ENCODE measurements at regions not wholly inside any gene's neighbourhood (a gene's known extent, or its start where the extent isn't known, plus 50 kb on each side); places are given as distances from the start of the nearest gene placed in this dataset.

DNA sequence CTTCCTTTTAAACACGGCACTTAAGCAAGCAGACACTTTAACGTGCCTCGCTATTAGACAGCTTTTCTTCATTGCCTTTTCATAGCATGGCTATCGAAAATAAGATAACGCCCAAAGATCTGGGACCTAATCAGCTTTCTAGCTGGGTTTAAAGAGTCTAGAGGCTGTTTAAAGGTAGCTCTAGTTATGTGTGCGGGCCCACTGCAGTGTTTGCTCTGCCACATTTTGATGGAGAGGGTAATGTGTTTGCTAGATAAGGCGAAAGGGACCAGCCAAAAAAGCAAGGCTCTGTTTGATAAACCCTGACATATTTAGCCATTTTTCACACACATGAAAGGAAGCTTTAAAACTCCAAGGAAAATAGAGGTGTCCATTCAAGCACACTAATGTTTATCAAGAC lies 91.6 kb downstream of the NR2F2 start:
- no peak for DNase-seq (ENCODE audit: extremely low read depth, insufficient read length)
- TF ChIP-seq, protein P1, sequence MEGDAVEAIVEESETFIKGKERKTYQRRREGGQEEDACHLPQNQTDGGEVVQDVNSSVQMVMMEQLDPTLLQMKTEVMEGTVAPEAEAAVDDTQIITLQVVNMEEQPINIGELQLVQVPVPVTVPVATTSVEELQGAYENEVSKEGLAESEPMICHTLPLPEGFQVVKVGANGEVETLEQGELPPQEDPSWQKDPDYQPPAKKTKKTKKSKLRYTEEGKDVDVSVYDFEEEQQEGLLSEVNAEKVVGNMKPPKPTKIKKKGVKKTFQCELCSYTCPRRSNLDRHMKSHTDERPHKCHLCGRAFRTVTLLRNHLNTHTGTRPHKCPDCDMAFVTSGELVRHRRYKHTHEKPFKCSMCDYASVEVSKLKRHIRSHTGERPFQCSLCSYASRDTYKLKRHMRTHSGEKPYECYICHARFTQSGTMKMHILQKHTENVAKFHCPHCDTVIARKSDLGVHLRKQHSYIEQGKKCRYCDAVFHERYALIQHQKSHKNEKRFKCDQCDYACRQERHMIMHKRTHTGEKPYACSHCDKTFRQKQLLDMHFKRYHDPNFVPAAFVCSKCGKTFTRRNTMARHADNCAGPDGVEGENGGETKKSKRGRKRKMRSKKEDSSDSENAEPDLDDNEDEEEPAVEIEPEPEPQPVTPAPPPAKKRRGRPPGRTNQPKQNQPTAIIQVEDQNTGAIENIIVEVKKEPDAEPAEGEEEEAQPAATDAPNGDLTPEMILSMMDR (IDR thresholded peaks at IDR 0.05; ENCODE audit: insufficient read depth, low read length, poor library complexity, severe bottlenecking): no peak
- no peaks in the 10 kb centered on the region; the same call in 1 of the 2 replicates for H3K27me3 ChIP-seq (replicated peaks; ENCODE audit: control insufficient read depth, insufficient read depth, low read length)
- H3K4me3 ChIP-seq (replicated peaks; ENCODE audit: low read depth, low read length): no peak overlapping the region
- no peaks in the 10 kb centered on the region for H3K36me3 ChIP-seq (ENCODE audit: control insufficient read depth, insufficient read depth, low read length)

DNA sequence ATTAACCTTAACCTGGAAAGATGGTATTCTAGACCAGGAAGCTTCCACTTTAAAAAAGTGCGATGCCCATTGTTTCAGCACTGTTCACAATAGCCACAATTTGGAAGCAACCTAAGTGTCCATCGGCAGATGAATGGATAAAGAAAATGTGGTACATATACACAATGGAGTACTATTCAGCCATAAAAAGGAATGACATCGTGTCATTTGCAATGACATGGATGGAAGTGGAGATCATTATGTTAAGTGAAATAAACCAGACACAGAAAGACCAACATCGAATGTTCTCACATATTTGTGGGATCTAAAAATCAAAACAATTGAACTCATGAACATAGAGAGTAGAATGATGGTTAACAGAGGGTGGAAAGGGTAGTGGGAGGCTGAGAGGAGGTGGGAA lies 94.2 kb downstream of the NR2F2 start:
- no peaks in the 10 kb centered on the region for H3K36me3 ChIP-seq (ENCODE audit: control insufficient read depth, insufficient read depth, low read length)
- DNase-seq (ENCODE audit: extremely low read depth, insufficient read length): no peak
- H3K27me3 ChIP-seq (replicated peaks; ENCODE audit: control insufficient read depth, insufficient read depth, low read length): no peaks in the 10 kb centered on the region
- TF ChIP-seq, protein P1 (IDR thresholded peaks at IDR 0.05; ENCODE audit: insufficient read depth, low read length, poor library complexity, severe bottlenecking): no peak
- no peak overlapping the region for H3K4me3 ChIP-seq (replicated peaks; ENCODE audit: low read depth, low read length)

DNA sequence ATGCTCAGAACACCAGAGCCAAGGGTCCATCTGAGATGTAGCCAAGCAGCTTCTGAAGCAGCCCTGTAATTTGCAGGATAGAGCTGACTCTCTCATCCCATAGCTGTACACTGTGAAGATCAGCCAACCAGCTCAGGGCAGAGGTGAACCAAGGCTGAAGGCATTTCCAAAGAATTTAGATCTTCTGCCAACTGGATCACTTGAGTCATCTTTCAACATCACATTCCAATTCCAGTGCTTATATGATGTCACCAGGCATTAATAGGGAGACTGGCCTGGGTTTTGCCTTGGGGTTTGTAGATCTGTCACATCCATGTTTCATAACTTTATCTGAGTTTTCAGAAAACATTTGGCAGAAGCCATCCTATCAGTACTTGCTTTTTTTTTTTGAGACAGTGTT lies 98.2 kb downstream of the NR2F2 start:
- no peaks in the 10 kb centered on the region for H3K27me3 ChIP-seq (replicated peaks; ENCODE audit: control insufficient read depth, insufficient read depth, low read length)

DNA sequence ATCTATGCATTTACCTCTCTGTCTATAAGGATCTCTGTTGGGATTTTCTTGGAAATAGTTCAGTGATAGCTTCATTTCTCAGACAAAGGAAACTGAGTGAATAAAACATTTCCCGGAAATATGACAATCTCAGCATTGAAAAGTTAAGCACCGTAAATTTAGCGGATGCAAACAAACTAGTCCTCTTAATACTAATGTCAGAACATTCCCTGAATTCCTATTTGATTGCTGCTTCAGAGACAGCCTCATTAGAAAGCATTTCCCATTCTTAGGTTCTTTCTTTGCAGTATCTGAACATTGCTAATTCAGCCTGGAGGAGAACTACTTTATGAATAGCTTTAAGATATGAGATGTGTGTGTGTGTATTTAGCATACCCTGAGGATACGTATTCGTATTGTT lies 101.3 kb downstream of the NR2F2 start:
- no peaks in the 10 kb centered on the region for H3K27me3 ChIP-seq (replicated peaks; ENCODE audit: control insufficient read depth, insufficient read depth, low read length)
- H3K36me3 ChIP-seq (ENCODE audit: control insufficient read depth, insufficient read depth, low read length): no peaks in the 10 kb centered on the region
- no peak for DNase-seq (ENCODE audit: extremely low read depth, insufficient read length)
- no peak overlapping the region for H3K4me3 ChIP-seq (replicated peaks; ENCODE audit: low read depth, low read length)
- TF ChIP-seq, protein P1 (IDR thresholded peaks at IDR 0.05; ENCODE audit: insufficient read depth, low read length, poor library complexity, severe bottlenecking): no peak

More for the DNA sequence above, 98.2 kb downstream of the NR2F2 start:
- Histone ChIP-seq H3K4me3 (replicated peaks; ENCODE audit: low read depth, low read length) (no peak overlapping the region), H3K36me3 (ENCODE audit: control insufficient read depth, insufficient read depth, low read length) (no peaks in the 10 kb centered on the region)
- no peak for DNase-seq (ENCODE audit: extremely low read depth, insufficient read length)
- TF ChIP-seq, protein P1 (IDR thresholded peaks at IDR 0.05; ENCODE audit: insufficient read depth, low read length, poor library complexity, severe bottlenecking): no peak

DNA sequence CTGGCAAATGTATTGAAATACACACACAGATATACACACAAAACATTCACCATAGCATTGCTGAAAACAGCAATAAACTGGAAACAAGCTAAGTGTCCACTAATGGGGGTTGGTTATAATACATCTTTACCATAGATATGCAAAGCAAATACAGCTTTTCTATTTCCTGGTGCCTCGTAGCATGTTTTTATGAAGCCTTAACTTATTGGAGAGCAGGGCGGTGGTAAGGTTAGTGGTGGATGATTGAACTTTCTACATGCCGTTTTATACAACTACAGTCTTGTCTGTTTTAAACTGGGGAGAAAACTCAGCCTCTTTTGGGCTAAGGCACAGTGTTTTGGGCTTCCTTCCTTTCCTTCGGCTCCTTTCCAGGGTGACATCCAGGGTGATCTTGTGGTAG lies 104.5 kb downstream of the NR2F2 start:
- no peak for DNase-seq (ENCODE audit: extremely low read depth, insufficient read length)
- TF ChIP-seq, protein P1 (IDR thresholded peaks at IDR 0.05; ENCODE audit: insufficient read depth, low read length, poor library complexity, severe bottlenecking): no peak
- no peak overlapping the region for H3K4me3 ChIP-seq (replicated peaks; ENCODE audit: low read depth, low read length)

DNA sequence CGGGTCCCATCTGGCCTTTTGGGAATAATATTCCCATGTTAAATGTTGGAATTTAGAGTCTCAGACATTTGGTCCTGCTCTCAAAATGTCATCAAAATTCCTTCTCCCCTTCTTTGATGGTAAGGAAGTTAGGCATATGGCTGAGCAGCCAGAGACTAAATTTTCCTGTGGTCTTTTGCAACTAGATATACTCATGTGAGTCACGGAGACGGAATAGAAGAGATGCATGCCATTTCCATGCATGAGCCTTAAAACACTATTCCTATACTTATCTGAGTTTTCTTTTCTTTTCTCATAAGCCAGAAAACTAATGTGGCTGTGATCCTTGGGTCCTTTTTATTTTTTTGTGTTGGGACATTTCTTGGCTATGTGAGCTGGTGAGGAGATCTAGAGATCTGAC lies 105.3 kb downstream of the NR2F2 start:
- TF ChIP-seq, protein P1 (IDR thresholded peaks at IDR 0.05; ENCODE audit: insufficient read depth, low read length, poor library complexity, severe bottlenecking): no peak
- no peaks in the 10 kb centered on the region for H3K27me3 ChIP-seq (replicated peaks; ENCODE audit: control insufficient read depth, insufficient read depth, low read length)
- H3K4me3 ChIP-seq (replicated peaks; ENCODE audit: low read depth, low read length): no peak overlapping the region
- no peaks in the 10 kb centered on the region for H3K36me3 ChIP-seq (ENCODE audit: control insufficient read depth, insufficient read depth, low read length)
- no peak for DNase-seq (ENCODE audit: extremely low read depth, insufficient read length)

More for the DNA sequence above, 104.5 kb downstream of the NR2F2 start:
- H3K27me3 ChIP-seq (replicated peaks; ENCODE audit: control insufficient read depth, insufficient read depth, low read length): no peaks in the 10 kb centered on the region
- H3K36me3 ChIP-seq (ENCODE audit: control insufficient read depth, insufficient read depth, low read length): no peaks in the 10 kb centered on the region

Data from GM06990 (cell line).